IMR-90 (cell line): ENCODE measurements at regions not wholly inside any gene's neighbourhood (a gene's known extent, or its start where the extent isn't known, plus 50 kb on each side); places are given as distances from the start of the nearest gene placed in this dataset.

ENCODE experiments used
- ATAC-seq: fragments of 200-7000 bp; cut with Tn5 transposase; 2 replicates; pipeline ENCODE4 v1.9.1; 2020; ENCODE audit warnings: low read depth, mild to moderate bottlenecking, moderate library complexity
- BruUV-seq: library from RNA; stranded (reverse); fragments of 400-500 nt; replicated peaks from 2 replicates; lab custom pipeline; 2021; lab: Mats Ljungman, UMichigan
- CTCF ChIA-PET: fragments of 300-600 bp; formaldehyde crosslinking; extraction: SDS; loops from one replicate; lab custom pipeline; 2021; ENCODE audit warnings: antibody characterized with exemption; lab: Yijun Ruan, JAX
- POLR2A ChIA-PET: fragments of 300-600 bp; sonication (Branson Sonifier 250); formaldehyde crosslinking; loops from one replicate; lab custom pipeline; 2022; ENCODE audit warnings: antibody characterized with exemption; ENCODE audit not compliant: unreplicated experiment; lab: Charles Lee
- DNase-seq: peaks from one replicate; pipeline ENCODE4 v3.0.0; 2013
- H2AFZ ChIP-seq: replicated peaks from 2 replicates; pipeline ENCODE3; 2013; ENCODE audit warnings: low read length, mild to moderate bottlenecking; ENCODE audit not compliant: poor library complexity
- H2AK5ac ChIP-seq: 2 replicates; pipeline ENCODE4 v1.6.1; 2013; ENCODE audit warnings: low read depth, low read length, inconsistent platforms
- H2AK9ac ChIP-seq: replicated peaks from 2 replicates; pipeline ENCODE3; 2013; ENCODE audit warnings: mild to moderate bottlenecking, low read depth, low read length, moderate library complexity; ENCODE audit not compliant: poor library complexity
- H2BK120ac ChIP-seq: 2 replicates; pipeline ENCODE4 v1.6.1; 2013; ENCODE audit warnings: low read depth, low read length, inconsistent platforms
- H2BK15ac ChIP-seq: 3 replicates; pipeline ENCODE4 v1.6.1; 2013; ENCODE audit warnings: low read depth, low read length, inconsistent platforms
- H2BK20ac ChIP-seq: 2 replicates; pipeline ENCODE4 v1.6.1; 2013; ENCODE audit warnings: low read depth, mild to moderate bottlenecking, inconsistent platforms, low read length, moderate library complexity
- H2BK5ac ChIP-seq: 2 replicates; pipeline ENCODE4 v1.6.1; 2013; ENCODE audit warnings: mild to moderate bottlenecking, low read depth, low read length, inconsistent platforms; ENCODE audit not compliant: poor library complexity, severe bottlenecking
- H3K14ac ChIP-seq: replicated peaks from 2 replicates; pipeline ENCODE4 v1.6.1; 2013; ENCODE audit warnings: low read depth, low read length, inconsistent platforms
- H3K18ac ChIP-seq: 2 replicates; pipeline ENCODE4 v1.6.1; 2013; ENCODE audit warnings: low read depth, low read length, control low read depth
- H3K23ac ChIP-seq: 2 replicates; pipeline ENCODE4 v1.6.1; 2013; ENCODE audit warnings: low read depth, low read length, inconsistent platforms
- H3K27ac ChIP-seq: 2 replicates; pipeline ENCODE4 v1.5.1; 2013; ENCODE audit warnings: mild to moderate bottlenecking, control low read depth, low read length; ENCODE audit not compliant: insufficient read depth
- H3K27me3 ChIP-seq: 2 replicates; pipeline ENCODE4 v1.6.1; 2013; ENCODE audit warnings: low read length; ENCODE audit not compliant: control insufficient read depth, insufficient read depth
- H3K36me3 ChIP-seq: 2 replicates; pipeline ENCODE4 v1.6.1; 2013; ENCODE audit warnings: low read length, mixed read lengths; ENCODE audit not compliant: control insufficient read depth, insufficient read depth
- H3K4ac ChIP-seq: 2 replicates; pipeline ENCODE4 v1.6.1; 2013; ENCODE audit warnings: low read depth, low read length, inconsistent platforms
- H3K4me1 ChIP-seq: 2 replicates; pipeline ENCODE4 v1.6.1; 2013; ENCODE audit warnings: low read length, mixed read lengths; ENCODE audit not compliant: control insufficient read depth, insufficient read depth
- H3K4me2 ChIP-seq: 2 replicates; pipeline ENCODE4 v1.6.1; 2013; ENCODE audit warnings: low read depth, mild to moderate bottlenecking, control low read depth, low read length, moderate library complexity
- H3K4me3 ChIP-seq: 2 replicates; pipeline ENCODE4 v1.5.1; 2013; ENCODE audit warnings: low read depth, mild to moderate bottlenecking, control low read depth, low read length, moderate library complexity; ENCODE audit not compliant: insufficient read depth
- H3K56ac ChIP-seq: 2 replicates; pipeline ENCODE4 v1.6.1; 2013; ENCODE audit warnings: low read length, inconsistent platforms; ENCODE audit not compliant: insufficient read depth; ENCODE audit errors: extremely low read depth
- H3K79me1 ChIP-seq, 2 experiments: 2 replicates each; pipeline ENCODE4 v1.6.1; 2013; ENCODE audit warnings: low read length in 2 of 2, inconsistent platforms in 1 of 2, low read depth in 1 of 2
- H3K9ac ChIP-seq: 2 replicates; pipeline ENCODE4 v1.6.1; 2013; ENCODE audit warnings: low read depth, low read length, control low read depth
- H3K9me1 ChIP-seq: 2 replicates; pipeline ENCODE4 v1.6.1; 2013; ENCODE audit warnings: low read length, inconsistent platforms; ENCODE audit not compliant: insufficient read depth
- H3K9me3 ChIP-seq: 2 replicates; pipeline ENCODE4 v1.6.1; 2013; ENCODE audit warnings: low read length; ENCODE audit not compliant: control insufficient read depth, insufficient read depth
- H4K20me1 ChIP-seq: 2 replicates; pipeline ENCODE4 v1.6.1; 2013; ENCODE audit warnings: low read length, inconsistent platforms; ENCODE audit not compliant: insufficient read depth
- H4K5ac ChIP-seq: 2 replicates; pipeline ENCODE4 v1.6.1; 2013; ENCODE audit warnings: mild to moderate bottlenecking, low read depth, low read length, control low read depth
- H4K8ac ChIP-seq, 2 experiments: 2 replicates each; pipeline ENCODE4 v1.6.1; 2013; ENCODE audit warnings: low read depth in 2 of 2, low read length in 2 of 2, control low read depth in 1 of 2, inconsistent platforms in 1 of 2
- H4K91ac ChIP-seq: 2 replicates; pipeline ENCODE4 v1.6.1; 2013; ENCODE audit warnings: low read depth, low read length, inconsistent platforms; ENCODE audit not compliant: insufficient read depth
- BHLHE40 ChIP-seq: fragments of 150-350 bp; IDR thresholded peaks from 2 replicates; pipeline ENCODE4 v1.6.1; 2016; ENCODE audit warnings: mild to moderate bottlenecking, low read depth, low read length
- CEBPB ChIP-seq: IDR thresholded peaks from 2 replicates; pipeline ENCODE4 v1.6.1; 2012; ENCODE audit warnings: low read depth, low read length, improper control_type of control experiment
- CHD1 ChIP-seq: IDR thresholded peaks from 2 replicates; pipeline ENCODE4 v1.6.1; 2012; ENCODE audit warnings: low read depth, low read length, improper control_type of control experiment
- MAFK ChIP-seq: IDR thresholded peaks from 2 replicates; pipeline ENCODE4 v1.6.1; 2012; ENCODE audit warnings: low read depth, low read length, improper control_type of control experiment
- MAZ ChIP-seq: IDR thresholded peaks from 2 replicates; pipeline ENCODE4 v1.6.1; 2012; ENCODE audit warnings: low read depth, mild to moderate bottlenecking, low read length, improper control_type of control experiment, moderate library complexity, borderline replicate concordance
- POLR2A ChIP-seq: IDR thresholded peaks from 2 replicates; pipeline ENCODE4 v1.6.1; 2012; ENCODE audit warnings: mild to moderate bottlenecking, low read depth, low read length
- RFX5 ChIP-seq: IDR thresholded peaks from 2 replicates; pipeline ENCODE4 v1.8.0; 2012; ENCODE audit warnings: low read depth, mild to moderate bottlenecking, low read length, moderate library complexity
- SMC3 ChIP-seq: fragments of 150-350 bp; IDR thresholded peaks from 2 replicates; pipeline ENCODE4 v1.6.1; 2016; ENCODE audit warnings: low read depth, mild to moderate bottlenecking, antibody characterized with exemption, low read length, moderate library complexity
- WGBS, 2 experiments: methylation state at CpG; one replicate each; pipeline versions ENCODE4 v1.1.5 to v1.1.7; 2013; ENCODE audit warnings: missing lambda C conversion rate in 2 of 2; ENCODE audit not compliant: insufficient read length in 1 of 2; ENCODE audit errors: extremely low coverage in 2 of 2; 5-methylcytosine and 5-hydroxymethylcytosine counted together
- dilution Hi-C: fragments of 300-500 bp; cut with HindIII; formaldehyde crosslinking; loops from one replicate; pipeline ENCODE4 v1.14.3; 2018; ENCODE audit warnings: low sequenced_read_pairs; ENCODE audit not compliant: unreplicated experiment
- in situ Hi-C: fragments of 300-500 bp; cut with MboI; formaldehyde crosslinking; loops from 3 replicates; pipeline ENCODE4 v1.14.3; 2019; ENCODE audit warnings: low sequenced_read_pairs, inconsistent platforms, mixed read lengths
- intact Hi-C: fragments of 100-400 bp; cut with micrococcal nuclease; formaldehyde crosslinking; loops from 2 replicates; pipeline ENCODE4 v1.10.0; 2022
- TF ChIP-seq, protein P1 (sequence below): fragments of 150-350 bp; IDR thresholded peaks from 2 replicates; pipeline ENCODE4 v1.6.1; 2017; ENCODE audit warnings: mild to moderate bottlenecking, antibody characterized with exemption, low read length, low read depth
- TF ChIP-seq, protein P2 (sequence below): fragments of 150-350 bp; IDR thresholded peaks from 2 replicates; pipeline ENCODE4 v1.6.1; 2016; ENCODE audit warnings: low read depth, mild to moderate bottlenecking, low read length, moderate library complexity, borderline replicate concordance
- TF ChIP-seq, protein P3 (sequence below): conservative IDR thresholded peaks from 2 replicates; pipeline ENCODE4 v1.5.1; 2012; ENCODE audit warnings: mild to moderate bottlenecking, low read depth, low read length, improper control_type of control experiment

DNA sequence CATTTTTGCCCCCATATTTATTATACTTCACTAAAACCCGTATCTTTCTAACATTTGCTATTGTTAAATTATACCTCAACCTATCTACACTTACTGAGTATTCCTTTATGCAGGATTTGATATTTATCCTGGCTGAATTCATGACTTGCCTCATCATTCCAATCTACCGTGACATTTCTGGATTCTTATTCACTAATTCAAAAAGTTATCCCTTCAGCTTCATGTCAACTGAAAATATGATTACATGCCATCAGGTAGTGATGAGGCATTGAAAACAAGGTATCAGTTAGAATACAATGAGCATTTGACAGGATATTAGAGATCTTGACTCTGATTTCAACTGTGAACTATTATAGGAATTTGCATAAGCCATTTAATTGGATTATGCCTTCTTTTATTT, 2171.9 kb upstream of the WWC1 start:
- Histone ChIP-seq H2AK5ac (no peak overlapping the region), H2AK9ac (no peak overlapping the region), H3K27me3 (no peaks in the 10 kb centered on the region), H4K20me1 (no peaks in the 10 kb centered on the region), H4K8ac (no peak overlapping the region), H3K18ac (no peak overlapping the region), H2AFZ (no peak overlapping the region), H2BK15ac (no peak overlapping the region), H3K4me3 (no peak overlapping the region), H3K14ac (no peak overlapping the region), H3K4ac (no peak overlapping the region), H3K4me1 (no peaks in the 10 kb centered on the region), H3K9me3 (peaks cover 6% of the 10 kb centered on the region; the same call in 1 of the 2 replicates), H2BK20ac (no peak overlapping the region), H3K27ac (no peak overlapping the region), H3K23ac (no peak overlapping the region), H2BK5ac (no peak overlapping the region), H4K5ac (no peak overlapping the region), H3K9ac (no peak overlapping the region), H3K9me1 (no peaks in the 10 kb centered on the region), H3K79me1 (no peaks in the 10 kb centered on the region), H2BK120ac (no peak overlapping the region), H3K36me3 (no peaks in the 10 kb centered on the region), H3K56ac (no peak overlapping the region), H4K91ac (no peak overlapping the region), H3K4me2 (no peak overlapping the region)
- dilution Hi-C loops (no loop called here), in situ Hi-C loops (no loop called here), intact Hi-C loops (no loop called here)
- ChIA-PET POLR2A (no interaction called here), CTCF (no interaction called here)
- DNase-seq, result no peak
- TF ChIP-seq, protein P1, sequence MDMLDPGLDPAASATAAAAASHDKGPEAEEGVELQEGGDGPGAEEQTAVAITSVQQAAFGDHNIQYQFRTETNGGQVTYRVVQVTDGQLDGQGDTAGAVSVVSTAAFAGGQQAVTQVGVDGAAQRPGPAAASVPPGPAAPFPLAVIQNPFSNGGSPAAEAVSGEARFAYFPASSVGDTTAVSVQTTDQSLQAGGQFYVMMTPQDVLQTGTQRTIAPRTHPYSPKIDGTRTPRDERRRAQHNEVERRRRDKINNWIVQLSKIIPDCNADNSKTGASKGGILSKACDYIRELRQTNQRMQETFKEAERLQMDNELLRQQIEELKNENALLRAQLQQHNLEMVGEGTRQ, result no peak
- TF ChIP-seq, protein P2, sequence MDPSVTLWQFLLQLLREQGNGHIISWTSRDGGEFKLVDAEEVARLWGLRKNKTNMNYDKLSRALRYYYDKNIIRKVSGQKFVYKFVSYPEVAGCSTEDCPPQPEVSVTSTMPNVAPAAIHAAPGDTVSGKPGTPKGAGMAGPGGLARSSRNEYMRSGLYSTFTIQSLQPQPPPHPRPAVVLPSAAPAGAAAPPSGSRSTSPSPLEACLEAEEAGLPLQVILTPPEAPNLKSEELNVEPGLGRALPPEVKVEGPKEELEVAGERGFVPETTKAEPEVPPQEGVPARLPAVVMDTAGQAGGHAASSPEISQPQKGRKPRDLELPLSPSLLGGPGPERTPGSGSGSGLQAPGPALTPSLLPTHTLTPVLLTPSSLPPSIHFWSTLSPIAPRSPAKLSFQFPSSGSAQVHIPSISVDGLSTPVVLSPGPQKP, result no peak
- TF ChIP-seq MAZ (no peak), BHLHE40 (no peak), CEBPB (no peak), CHD1 (no peak), RFX5 (no peak), MAFK (no peak), POLR2A (no peak), SMC3 (no peak)
- TF ChIP-seq, protein P3, sequence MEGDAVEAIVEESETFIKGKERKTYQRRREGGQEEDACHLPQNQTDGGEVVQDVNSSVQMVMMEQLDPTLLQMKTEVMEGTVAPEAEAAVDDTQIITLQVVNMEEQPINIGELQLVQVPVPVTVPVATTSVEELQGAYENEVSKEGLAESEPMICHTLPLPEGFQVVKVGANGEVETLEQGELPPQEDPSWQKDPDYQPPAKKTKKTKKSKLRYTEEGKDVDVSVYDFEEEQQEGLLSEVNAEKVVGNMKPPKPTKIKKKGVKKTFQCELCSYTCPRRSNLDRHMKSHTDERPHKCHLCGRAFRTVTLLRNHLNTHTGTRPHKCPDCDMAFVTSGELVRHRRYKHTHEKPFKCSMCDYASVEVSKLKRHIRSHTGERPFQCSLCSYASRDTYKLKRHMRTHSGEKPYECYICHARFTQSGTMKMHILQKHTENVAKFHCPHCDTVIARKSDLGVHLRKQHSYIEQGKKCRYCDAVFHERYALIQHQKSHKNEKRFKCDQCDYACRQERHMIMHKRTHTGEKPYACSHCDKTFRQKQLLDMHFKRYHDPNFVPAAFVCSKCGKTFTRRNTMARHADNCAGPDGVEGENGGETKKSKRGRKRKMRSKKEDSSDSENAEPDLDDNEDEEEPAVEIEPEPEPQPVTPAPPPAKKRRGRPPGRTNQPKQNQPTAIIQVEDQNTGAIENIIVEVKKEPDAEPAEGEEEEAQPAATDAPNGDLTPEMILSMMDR, result no peak
- no CpG with 5 or more reads among the region's 2 CpGs for WGBS, 2 experiments
- no peak for ATAC-seq
- BruUV-seq, result no TSS peak
